Erythroblast (primary cell): ENCODE measurements at regions not wholly inside any gene's neighbourhood (a gene's known extent, or its start where the extent isn't known, plus 50 kb on each side); places are given as distances from the start of the nearest gene placed in this dataset.

Experiments
- GATA1 ChIP-seq: IDR thresholded peaks from 2 replicates; pipeline ENCODE4 v1.6.1; 2011; ENCODE audit warnings: low read depth, mild to moderate bottlenecking, control low read depth, low read length, moderate library complexity
- POLR2A ChIP-seq: IDR thresholded peaks from 2 replicates; pipeline ENCODE4 v1.6.1; 2011; ENCODE audit warnings: mild to moderate bottlenecking, low read length

DNA sequence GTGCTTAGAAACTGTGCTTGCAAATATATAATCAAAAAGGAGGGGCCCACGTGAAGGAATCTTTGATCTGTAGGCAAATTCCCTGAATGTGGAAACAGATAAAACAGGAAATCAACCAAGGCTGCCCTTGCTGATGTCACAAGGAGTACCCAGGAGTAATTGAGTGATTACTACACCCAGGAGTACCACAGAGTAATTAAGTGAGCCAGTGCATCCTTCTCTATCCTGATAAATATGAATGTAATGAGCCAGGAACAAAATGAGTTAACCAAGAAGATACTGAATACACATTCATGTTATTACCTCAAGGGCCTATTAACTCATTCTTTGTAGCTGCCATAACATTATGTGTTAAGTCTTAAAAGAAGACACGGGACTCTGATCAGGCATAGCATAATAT lies 87.3 kb upstream of the POU1F1 start:
- TF ChIP-seq POLR2A (no peak), GATA1 (no peak)
